ENCODE measurements at regions not wholly inside any gene's neighbourhood (a gene's known extent, or its start where the extent isn't known, plus 50 kb on each side); places are given as distances from the start of the nearest gene placed in this dataset.

DNA sequence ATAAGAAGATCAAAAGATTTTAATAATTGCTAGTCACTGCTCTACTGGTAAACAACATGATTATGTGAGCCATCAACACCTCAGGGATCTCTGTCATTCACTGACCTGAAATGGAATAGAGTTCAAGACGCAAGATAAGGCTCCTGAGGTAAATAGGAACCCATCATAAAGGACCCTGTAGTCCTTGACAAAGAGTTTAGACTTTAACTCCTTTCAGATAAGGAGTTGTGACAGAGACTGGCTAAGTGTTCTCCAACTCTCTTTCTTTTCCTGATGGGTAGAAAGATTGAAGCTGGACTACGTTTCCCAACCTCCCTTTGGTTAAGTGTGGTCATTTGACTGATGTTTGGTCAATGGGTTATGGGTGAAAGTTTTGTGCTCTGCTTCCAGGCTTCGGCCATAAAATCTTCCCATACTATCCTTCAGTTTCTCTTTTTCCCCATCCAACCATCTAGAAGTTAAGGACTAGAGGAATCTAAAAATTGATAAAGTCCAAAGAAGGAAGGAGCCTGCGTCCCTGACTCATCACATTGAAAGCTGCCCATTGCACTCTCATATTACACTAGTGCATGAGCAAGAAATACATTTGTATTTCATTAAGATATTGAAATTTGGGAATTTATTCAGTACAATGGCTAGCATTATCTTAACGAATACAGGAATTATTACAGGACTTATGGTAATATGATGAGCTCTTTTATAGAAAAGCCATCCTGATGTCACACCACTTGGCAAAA lies 293.7 kb upstream of the ACVR2A start:
- no peak for DNase-seq (ENCODE audit: low spot score)

DNA sequence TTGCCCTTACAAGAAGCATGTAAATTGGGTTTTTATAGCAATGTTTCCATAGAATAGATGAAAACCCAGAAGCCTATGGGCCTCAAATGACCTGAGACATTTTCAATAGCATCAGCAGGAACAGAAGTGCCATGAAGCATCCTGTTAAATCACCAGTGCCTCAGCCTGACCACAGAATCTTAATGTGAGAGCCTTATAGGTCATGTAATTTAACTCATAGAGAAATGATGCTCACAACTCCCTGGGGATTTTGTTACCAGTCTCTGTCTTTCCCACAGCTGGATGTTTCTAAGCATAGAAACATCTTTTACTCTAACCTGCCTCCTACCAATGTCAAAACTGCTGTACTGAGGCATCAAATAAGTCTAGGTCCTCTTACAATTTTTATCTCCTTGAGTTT lies 295.8 kb upstream of the ACVR2A start:
- no peak for DNase-seq (ENCODE audit: low spot score)

DNA sequence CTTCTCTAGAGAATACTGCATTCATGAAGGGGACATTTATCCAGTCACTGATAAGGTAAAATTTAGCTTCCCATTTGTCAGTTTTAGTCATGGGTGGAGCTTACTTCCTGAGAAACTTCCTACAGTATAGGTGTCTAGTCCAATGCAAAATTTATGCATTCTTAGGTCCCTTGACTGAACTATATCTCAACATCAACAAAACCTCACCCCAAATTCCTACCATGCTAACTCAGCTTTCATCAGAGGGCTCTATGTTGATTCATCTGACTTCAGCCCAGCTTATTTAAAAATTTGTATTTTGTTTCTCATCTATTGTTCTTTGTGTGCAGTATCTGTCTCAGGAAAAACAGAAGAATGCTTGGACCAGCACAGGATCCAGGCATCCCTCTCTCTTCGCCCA lies 296.4 kb upstream of the ACVR2A start:
- no peak for DNase-seq (ENCODE audit: low spot score)

DNA sequence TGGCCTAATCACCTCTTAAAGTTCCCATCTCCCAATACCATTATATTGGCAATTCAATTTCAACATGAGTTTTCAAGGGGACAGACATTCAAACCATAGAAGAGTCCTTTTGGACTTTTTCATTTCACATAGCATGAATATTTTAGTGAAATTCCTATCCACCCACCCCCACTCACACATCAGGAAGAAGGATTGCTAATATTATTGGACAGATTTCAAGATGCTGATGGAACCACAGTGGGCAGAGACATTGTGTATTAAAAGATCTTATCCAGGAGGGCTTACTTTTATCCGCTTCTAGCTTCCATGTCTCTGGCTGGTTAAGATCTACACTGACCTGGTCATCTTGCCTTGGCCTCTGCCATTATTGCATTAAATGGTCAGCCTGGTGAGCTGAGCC lies 297.4 kb upstream of the ACVR2A start:
- no peak for DNase-seq (ENCODE audit: low spot score)

DNA sequence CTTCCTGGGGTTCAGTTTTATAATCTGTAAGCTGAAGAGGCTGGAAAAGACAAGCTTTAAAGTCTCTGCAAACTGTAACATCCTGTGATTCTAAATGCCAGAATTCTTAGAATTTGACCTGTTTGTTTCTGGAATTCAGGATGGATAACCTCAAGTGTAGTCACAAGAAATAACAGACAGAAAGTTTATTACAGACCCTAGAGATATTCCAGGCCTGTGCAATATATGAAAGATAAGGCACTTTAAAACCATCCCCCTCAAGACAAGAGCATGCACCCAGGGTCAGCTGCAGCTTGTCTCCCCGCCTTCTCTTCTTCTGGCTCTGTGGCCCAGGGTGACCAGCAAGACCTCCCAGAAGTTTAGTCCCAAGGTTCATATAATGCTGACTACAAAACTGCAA lies 298.7 kb upstream of the ACVR2A start:
- DNase-seq (ENCODE audit: low spot score), result no peak

DNA sequence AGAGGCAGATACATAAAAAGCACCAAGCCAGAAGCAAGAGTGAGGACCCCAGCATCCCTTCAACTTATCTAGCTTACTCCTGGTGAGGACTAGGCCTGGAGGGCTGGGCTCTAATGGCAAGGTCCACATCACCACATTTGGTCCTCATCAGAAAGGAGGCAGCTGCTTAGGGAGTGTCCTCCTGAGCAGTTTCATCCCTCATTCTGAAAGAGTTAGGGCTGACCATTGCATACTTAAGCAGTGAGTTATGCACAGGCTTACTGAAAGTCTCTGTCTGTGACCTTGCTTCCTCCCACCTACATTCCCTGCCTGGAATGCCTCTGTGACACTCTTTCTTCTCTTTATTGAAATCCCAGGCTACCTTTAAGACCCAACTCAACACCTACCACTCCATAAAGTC lies 301.8 kb upstream of the ACVR2A start:
- no peak for DNase-seq (ENCODE audit: low spot score)

DNA sequence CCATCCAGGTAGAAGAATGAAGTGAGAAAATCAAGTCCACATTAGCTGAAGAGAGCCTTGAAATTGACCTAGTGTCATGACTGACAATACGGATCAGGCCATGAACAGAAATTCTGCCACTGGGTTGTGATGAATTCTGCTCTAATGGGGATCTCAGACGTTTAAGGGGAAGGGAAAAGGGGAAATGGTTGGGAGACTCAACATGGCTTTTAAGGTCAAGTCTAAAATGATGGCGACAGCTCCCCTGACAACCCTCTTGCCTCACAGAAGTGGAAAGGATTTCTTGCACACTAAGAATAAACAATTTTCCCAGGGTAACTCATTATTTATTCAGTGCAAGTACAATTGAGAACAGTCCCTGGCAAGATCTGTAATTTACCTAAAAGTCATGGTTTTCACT lies 302.5 kb upstream of the ACVR2A start:
- no peak for DNase-seq (ENCODE audit: low spot score)

DNA sequence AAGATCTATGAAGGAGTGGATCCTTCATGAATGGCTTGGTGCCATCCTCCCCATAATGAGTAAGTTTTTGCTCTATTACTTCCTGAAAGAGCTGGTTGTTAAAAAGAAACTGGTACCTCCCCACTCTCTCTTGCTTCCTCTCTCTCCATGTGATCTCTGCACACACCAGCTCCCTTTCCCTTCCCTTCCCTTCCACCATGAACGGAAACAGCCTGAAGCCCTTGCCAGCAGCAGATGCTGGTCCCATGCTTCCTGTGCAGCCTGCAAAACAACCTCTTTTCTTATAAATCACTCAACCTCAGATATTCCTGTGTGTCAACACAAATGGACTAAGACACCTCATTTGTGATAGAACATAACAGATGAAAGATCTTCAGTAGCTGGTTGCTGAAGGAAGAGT lies 303.5 kb upstream of the ACVR2A start:
- no peak for DNase-seq (ENCODE audit: low spot score)

DNA sequence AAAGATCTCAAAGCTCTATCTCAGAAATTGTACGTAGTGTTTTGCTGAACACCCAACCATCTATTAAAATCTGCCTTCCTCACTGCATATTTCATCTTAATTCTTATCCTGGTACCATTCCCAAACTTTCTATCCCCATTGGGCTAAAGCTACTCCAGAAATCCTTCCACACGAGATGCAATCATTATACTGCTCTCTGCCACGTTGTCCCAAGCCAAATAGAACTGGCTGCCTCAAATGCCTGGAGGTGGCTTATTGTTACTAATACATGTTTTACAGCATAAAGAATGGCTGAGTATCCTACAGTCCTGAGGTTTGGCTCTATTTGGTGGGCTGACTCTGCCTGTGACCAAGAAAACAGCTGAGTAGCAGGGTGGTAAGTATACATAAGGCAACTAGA lies 306.0 kb upstream of the ACVR2A start:
- no peak for DNase-seq (ENCODE audit: low spot score)

DNA sequence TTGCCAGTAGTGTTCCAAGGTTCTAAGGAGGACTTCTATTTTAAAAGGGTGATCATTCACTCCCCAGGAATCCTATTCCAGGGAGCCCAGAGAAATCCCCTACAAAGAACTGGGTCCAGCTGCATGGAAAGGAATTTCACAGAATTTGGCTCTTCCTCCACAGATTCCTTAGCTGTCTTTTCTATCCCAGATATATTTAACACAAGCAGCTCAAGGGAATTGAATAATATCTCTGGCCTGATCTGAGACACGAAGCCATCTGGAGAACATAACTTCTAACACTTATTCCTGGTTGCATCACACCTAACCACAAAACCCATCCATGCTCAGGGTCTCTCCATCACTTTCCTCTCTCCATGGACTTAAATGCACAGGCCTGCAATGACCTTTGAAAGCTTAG lies 306.7 kb upstream of the ACVR2A start:
- no peak for DNase-seq (ENCODE audit: low spot score)

DNA sequence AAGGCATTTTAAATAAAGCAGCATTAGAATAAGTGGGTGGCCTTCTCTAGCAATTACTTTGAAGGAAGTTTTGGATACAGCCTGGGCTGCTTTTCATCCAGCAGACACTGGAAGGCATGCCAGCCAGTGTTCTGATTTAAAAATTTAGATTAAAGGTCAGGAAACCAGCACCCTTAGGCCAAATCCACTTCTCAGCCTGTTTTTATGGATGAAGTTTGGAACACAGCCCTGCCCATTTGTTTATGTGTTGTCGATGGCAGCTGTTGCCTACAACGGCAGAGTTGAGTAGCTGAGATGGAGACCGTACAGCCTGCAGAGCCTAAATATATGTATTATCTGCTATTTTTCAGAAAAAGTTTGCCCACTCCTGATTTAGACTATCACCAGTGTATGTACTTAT lies 313.6 kb upstream of the ACVR2A start:
- DNase-seq (ENCODE audit: low spot score), result no peak

DNA sequence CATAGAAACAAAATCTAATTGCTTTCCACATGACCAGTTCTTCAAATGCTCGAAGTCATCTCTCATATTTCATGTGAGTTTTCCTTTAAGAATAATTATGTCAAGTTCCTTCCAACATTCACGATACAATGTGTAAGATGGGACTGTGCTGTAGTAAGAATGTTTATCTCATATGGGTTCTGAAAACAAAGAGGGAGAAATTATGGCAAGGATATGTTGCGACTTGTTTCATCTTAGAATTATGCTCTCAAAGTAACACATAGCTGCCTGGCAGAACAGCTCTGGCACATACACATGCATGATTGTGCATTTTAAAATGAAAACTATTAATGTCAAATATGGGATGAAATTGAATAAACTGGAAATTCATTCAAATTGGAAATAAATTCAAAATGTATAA lies 314.8 kb upstream of the ACVR2A start:
- no peak for DNase-seq (ENCODE audit: low spot score)

DNA sequence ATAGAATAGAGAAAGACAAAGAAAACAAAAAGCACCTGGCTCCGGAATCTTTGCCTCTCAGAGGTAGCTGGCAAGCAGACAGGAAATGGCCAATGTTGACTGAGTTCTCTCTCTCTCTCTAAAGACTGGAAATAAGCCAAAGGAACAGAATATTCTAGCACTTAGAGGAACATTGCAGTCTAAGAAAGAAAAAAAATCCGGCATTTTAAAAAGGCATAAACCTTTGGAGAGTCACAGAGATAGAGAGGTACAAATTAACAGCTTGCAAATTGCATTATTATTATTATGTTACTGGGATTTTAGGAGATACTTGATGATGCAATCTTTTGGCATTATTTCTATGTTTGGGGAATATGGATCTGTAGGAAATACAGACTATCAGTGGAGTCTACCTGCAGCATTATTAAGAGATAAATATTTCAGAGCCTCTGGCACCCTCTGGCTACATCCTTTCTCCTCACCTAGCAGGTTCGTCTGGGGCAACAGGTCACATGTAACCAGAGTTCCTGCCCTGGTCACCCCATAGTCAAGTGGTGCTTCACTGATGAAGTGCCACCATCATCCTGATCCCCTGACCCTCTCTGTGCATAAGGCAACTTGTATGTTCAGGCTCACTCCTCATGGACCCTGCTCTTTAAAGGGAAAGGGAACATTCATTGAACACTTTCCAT lies 318.9 kb upstream of the ACVR2A start:
- DNase-seq (ENCODE audit: low spot score), result no peak

DNA sequence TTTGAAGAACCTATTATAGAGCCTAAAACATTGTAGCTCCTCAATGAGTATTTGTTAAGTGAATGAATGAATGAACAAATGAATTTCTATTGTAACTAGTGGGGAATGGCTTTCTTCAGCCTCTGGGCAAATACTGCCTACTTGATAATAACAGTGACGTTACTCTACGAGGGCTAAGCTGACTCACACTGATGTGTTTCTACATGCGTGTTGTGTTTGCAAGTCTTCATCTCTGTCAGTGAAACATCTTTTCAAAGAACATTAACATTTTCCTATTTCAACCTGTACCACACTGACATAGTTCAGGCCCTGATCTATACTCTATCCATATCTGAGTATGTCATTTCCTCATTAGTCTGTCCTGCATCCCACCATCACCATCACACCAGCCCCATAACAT lies 319.9 kb upstream of the ACVR2A start:
- DNase-seq (ENCODE audit: low spot score), result no peak

DNA sequence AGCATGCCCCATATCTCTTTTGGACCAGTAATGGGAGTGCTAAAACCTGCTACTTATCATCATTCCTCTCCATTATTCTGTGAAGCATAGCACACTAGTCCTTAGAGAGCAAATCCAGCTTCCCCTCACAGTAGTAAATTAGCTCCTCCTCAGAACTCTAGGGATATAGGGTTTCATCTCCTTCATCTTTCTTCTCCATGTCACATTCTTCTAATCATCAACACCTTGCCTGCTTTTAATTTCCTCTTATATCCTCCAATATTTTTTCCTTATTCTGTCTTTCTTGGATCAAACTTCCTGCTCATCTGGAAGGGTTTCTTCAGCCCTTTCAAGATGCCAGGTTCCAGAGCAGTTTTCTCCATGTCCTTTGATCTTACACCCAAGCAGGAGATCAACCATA lies 321.4 kb upstream of the ACVR2A start:
- DNase-seq (ENCODE audit: low spot score), result no peak

DNA sequence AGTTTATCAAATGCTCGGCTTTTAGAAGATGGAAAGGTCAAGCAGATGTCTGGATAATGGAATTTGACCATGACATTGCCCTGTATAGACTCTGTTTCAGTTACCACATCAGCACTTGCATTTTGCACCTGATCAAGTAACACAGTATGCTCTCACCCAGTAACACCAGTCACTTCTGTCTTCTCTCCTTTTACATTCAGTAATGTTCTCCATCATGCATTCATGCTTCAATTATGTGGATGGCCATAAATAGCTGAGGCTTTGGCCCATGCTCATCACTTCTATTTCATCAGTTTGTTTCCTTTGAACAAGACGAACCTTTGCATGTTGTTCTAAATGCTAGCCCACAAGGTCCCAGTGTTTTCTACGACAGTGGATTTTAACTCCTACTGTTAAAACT lies 322.9 kb upstream of the ACVR2A start:
- no peak for DNase-seq (ENCODE audit: low spot score)

DNA sequence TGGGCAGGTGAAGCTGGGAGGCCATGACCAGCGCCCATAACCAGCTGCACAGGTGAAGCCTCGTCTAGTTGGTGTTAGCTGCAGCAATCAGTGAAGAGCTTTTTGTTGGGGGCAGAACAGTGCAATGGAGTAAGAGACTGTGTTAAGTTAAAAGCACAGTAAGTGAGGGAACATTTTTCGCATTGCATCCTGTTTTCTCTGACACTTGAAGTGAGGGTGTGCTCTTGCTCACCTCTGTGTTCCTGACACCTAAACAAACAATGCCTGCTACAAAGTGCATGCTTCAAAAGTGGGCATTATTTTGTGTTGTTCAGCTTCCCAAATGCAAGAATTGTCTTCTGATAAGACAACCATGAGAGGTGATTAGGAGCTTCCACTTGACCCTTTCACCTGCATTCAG lies 324.0 kb upstream of the ACVR2A start:
- DNase-seq (ENCODE audit: low spot score), result no peak

DNA sequence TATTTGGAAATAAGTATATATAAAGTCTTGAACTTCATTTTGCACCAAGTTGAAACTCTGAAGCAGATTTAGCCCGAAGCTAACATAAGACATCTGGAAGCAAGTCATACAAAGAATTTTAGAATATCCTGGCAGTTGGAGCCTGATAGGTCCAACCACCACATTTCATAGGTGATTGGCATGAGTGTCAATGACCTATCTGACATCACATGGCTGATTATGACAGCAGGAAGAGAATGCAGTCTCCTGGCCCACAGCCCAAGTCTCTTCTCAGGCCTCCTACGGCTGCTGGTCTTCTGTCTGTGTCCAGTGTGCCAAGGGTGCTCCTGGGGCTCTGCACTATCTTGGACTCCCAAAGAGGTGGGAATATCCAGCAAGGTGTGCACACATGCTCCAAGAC lies 325.7 kb upstream of the ACVR2A start:
- no peak for DNase-seq (ENCODE audit: low spot score)

DNA sequence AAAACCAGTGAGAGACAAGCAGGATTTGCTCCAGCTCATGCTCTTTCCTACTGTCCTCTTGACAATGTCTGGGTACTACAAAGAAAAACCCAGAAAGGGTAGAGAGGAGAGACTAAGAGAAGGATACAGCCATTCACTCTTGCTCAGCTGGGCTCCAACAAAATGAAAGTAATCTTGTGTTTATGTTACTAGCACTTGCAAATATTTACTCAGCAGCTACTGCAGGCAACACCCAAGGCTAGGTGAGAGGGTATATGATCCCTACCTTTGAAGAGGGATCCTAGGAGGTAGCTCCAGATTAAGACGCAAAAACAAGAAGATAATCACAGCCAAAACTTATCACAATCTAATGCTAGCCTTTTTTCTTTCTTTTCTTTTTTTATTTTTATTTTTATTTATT lies 329.6 kb upstream of the ACVR2A start:
- DNase-seq (ENCODE audit: low spot score), result no peak

DNA sequence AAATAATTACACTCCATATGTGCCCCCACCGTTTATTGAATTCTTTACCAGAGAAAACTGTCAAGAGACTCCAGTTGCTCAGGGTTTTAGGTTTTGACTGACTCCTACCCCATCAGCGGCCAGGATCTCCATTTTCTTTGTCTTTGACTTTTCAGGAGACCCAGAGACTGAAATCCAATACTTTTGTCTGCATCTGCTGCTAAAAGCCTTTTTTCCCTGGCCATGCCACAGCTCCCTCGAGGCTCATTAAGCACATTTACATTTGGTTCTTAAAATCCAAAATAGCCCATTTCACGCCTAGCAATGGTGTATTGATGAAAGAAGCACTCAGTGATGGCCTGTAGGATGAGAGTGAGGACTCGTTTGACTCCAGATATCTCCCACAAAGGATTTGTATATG lies 332.6 kb upstream of the ACVR2A start:
- DNase-seq (ENCODE audit: low spot score), result no peak

DNA sequence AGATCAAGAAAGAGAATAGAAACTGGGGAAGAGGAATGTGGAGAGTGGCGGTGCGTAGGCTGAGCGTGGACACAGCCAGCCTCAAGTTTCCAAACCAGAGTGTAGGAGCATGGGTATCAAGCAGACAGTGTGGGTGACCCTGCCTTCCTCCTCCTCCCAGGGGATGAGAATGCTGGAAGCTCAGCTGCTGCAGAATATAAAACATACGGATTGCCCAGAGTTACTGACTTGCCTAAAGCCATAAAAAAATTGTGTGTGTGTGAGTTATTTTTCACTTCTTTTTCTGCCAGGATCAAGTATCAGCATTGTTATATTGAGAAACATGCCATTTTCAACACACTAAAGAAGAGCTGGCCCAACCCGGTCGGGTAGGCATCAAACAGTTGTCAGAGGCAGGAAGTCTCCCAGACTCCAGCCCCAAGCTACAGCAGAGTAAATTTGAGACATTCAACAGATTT lies 333.3 kb upstream of the ACVR2A start:
- no peak for DNase-seq (ENCODE audit: low spot score)

DNA sequence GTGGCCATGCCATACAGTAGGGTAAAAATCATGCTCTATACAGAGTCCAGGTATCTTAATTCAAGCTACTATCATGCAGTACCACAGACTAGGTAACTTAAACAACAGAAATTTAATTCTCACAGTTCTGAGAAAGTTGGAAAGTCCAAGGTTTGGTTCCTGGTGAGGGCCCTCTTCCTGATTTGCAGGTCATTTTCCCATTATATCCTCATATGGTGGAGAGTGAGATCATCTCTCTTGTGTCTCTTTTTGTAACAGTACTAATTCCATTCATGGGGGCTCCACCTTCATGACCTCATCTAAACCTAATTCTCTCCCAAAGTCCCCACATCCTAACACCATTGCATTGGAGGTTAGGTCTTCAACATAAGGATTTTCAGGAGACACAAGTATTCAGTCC lies 335.0 kb upstream of the ACVR2A start:
- no peak for DNase-seq (ENCODE audit: low spot score)

DNA sequence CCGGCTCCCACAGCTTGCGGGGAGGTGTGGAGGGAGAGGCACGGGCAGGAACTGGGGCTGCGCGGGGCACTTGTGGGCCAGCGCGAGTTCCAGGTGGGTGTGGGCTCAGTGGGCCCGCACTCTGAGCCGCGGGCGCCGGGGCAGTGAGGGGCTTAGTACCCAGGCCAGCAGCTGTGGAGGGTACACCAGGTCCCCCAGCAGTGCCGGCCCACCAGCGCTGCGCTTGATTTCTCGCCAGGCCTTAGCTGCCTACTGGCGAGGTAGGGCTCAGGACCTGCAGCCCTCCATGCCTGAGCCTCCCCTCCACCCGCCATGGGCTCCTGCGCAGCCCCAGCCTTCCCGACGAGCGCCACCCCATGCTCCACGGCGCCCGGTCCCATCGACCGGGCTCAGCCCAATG lies 337.9 kb upstream of the ACVR2A start:
- no peak for DNase-seq (ENCODE audit: low spot score)

DNA sequence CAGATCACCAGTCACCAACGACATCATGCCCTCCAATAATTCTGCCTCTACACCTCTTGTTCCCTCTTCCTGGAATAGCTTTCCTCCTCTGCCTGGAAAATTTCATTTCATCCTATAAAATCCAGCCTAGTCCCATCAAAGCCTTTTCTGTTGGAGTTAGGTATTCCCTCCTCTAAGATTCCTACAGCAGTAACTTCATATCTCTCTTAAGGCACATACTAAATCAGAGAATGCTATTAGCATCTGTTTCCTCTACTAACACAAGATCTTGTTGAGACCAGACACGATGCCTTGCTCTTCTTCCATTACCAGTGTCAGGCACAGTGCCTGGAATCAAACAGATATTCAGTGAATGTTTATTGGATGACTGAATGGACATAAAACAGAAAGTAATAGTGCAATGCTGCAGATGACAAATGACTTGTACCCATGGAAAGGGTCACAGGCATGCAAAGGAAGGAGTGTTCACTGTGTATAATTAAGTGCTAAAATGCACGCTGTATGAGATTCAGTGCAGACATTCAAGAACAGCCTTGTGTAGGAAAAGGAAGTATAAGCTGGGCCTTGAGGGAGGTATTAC lies 342.0 kb upstream of the ACVR2A start:
- DNase-seq (ENCODE audit: low spot score), result no peak
